ENCODE measurements at regions not wholly inside any gene's neighbourhood (a gene's known extent, or its start where the extent isn't known, plus 50 kb on each side); places are given as distances from the start of the nearest gene placed in this dataset.
"Not testable (repeated sequence)": the region's sequence is repeated elsewhere in the genome, so short reads cannot be mapped to it uniquely, and the experiment has no call there.

DNA sequence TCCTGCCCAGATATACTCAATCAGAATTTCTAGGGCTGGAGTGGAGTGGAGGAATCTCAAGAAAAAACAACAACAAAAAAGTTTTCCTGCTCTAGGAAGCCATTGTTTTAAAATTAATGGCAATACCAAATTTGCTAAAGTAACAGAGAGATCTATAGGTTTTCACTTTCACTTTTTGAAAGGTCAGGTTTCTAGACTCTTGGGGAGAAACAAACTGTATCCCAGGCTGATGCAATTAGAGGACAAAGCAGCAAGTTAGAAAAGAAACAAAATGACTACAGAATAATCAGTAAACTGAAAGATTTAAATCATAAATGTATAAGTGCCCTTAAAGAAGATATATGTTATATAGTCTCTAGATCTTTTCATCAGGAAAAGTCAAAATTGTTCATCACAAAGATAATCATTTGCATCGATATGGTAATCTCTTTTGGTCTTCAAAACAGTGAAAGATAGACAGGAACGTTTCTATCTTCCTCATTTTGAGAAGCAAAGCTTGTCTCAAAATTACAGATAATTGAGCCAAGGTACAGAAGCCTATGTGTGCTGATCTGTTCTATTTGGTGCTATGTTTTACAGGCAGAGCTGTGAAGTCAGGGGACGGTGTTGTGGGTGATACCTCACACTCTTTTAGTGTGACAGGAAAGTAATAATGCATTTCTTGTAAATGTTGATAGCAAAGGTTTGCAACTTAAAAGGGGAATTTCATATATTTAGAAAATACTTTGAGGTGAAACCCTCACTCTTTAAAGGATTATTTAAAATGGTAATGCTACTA is 1746.6 kb upstream of the C9orf72 start:
- DNase-seq, result no peak

DNA sequence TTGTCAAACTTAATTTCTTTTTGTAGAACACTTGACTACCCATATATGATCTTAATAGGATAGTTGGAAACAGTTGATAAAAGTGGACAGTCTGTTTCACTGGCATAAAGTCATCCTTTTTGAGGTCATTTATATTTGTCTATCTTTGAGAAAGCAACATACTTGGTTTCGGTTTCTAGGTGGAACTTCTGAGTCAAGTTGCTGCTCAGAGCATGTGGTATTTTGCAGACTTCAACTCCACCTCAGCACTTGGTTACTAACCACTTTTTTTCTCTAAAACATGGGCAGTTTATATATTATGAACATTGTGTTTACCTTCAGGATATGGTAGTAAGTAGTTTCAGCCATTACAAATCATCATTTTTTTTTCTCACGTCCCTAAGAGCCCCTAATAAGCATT is 1749.0 kb upstream of the C9orf72 start:
- DNase-seq, result no peak

DNA sequence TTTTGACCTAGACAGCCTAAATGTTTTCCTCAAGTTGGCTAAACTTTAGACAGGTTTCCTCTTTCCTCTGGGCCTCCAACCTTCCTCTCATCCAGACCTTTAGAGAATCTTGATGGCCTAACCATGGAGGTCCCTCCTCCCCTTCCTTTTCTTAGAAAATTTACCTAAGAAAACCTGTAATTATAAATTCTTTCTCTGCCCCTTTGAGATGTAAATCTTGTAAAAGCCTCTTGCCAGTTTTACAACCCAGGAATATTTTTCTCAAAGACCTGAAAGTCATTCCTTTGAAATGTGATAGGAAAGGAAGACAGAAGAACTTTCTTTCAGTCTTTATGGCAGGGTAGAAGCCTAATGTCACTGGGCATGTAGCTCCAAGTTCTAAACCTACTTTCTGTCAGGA is 1752.6 kb upstream of the C9orf72 start:
- no peak for DNase-seq

DNA sequence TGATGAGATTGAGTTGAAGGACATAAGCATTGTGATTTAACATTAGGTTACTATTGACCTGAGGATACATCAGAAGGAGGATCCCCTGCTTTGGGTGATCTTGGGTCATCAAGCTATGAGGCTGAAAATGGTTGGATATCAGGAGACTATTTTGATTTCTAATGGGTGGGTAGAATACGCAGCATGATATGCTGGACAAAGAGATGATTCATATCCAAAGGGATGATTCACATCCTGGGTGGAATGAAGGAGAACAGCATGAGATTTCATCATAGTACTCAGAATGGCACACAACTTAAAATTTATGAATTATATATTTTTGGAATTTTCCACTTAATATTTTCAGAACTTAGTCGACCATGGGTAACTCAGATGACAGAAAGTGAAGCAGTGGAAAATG is 1759.5 kb upstream of the C9orf72 start:
- DNase-seq, result no peak

DNA sequence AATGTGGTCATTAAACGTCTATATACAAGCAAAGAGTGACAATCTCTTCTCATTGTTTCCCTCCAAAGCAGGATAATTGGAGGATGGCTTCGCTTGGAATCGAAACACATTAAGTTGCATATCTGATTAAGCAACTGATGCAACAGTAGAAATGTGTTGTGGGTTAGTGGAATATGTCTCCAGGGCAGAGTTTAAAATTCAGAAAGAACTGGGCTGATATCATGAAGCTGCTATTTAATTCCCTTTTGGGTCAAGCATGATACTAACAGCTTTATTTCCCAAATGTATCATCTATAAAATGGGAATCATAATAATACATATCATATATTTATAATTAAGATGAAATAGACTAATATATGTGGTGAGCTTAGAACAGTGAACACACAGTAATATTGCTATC is 1763.0 kb upstream of the C9orf72 start:
- DNase-seq, result no peak

DNA sequence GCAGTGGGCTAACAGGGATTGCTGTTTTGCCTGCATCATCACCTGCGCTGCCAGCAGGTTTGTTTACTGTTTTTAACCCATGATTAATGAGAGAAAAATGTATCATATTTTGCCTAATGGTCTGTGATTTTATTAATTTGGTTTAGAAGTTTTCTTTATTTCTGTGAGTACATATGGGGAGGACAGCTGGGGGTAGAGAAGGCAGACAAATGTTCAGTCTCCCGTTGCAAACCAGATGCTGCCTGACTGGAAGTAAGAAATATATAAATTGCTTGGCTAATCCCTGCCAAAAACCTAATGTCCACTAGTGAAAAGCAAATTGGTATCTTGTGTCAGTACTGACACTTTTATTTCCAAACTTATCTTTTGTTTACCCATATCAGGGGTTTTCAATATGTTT is 1766.1 kb upstream of the C9orf72 start:
- DNase-seq, result no peak

DNA sequence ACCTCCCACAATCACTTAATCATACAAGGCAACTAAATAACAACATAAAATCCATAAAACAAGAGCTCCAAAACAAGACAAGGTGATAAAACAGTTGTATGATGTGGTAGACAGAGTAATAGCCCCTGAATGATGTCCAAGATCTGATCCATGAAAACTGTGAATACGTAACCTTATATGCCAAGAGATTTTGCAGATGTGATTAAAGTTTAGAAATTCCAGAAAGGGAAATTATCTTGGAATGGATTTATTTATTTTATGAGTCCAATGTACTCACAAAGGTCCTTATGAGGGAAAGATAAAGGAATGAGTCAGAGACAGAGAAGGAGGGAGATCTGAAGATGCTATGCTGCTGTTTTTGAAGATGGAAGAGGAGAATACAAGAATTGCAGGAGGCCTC is 1775.7 kb upstream of the C9orf72 start:
- no peak for DNase-seq

DNA sequence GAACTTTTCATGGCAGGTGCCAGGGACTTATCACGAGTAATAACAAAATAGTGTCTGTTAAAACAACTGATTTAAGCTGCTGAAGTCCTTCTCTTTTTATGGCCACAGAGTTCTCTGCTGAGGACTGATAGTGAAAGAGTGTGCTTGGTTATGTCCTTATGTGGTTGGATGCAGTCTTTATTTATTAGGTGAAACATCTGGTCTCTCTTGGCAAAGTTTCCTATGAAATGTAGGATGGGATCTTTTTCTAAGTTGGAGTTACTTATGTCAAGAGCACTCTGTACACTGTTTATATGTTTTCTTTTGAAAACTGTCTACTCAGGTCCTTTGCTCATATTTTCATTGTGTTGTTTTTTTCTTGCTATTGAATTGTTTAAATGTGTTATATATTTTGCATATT is 1816.1 kb upstream of the C9orf72 start:
- no peak for DNase-seq

DNA sequence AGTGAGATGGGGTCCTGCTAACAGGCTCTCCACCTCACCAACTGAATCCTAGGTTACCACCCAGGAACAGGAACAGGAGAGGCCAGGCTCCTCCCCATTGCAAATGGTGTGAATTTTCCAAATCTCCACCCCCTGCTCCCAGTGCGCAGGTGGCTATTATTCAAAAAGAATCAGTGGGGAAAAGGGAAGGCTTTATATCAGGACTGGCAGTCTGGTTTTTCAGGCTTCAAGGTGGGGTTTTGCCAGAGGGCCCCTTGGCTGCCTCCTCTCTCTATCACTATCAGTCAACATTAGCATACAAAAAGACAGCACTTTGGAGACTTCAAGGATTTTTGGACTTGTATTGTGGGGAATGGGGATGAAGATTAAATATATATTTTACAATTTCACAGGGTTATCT is 1817.6 kb upstream of the C9orf72 start:
- DNase-seq, result no peak

DNA sequence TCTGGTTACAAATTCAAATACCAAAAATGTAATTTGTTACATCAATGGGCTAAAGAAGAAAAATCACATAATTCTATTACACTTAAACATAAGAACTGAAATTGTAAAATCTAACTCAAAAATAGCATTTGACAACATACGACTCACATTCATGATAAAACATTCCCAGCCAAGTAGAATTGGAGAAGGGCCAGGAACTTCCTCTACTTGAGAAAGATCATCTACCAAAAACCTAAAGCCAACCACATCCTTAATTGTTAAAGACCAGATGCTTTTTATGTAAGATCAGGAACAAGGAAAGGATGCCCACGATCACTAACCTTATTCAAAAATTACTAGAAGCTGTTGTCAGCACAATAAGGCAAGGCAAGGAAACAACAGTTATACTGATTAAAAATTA is 1819.8 kb upstream of the C9orf72 start:
- DNase-seq, result no peak

DNA sequence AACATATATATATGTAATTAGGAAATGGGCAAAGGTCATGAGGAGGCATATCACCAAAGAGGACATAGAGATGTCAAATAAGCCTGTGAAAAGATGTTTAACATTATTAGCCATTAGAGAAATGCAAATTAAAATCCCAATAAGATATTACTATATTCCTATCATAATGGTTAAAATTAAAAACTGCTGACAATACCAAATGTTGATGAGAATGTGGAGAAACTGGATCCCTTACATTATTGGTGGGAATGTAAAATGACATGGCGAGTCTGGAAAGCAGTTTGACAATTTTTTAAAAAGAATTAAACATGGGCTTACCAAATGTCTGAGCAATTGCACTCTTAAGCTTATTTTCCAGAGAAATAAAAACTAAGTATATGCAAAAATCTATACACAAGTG is 1821.6 kb upstream of the C9orf72 start:
- no peak for DNase-seq

DNA sequence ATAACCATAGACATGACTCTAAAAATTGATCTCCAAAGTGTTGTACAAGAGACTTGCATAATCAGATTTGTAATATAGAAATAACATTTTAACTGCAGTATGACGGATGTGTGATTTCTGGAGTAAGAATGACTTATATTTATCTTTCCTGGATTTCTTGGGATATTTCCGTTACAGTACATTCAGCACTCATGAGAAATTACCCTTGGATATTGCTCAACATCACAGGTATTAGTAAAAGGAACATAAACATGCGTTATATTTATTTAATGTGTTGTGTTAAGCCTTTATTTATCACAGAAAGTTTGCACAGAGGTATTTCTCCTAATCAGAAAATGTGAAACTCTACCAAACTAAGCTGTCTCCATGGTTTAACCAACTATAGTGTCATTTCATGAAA is 1823.9 kb upstream of the C9orf72 start:
- DNase-seq, result no peak

DNA sequence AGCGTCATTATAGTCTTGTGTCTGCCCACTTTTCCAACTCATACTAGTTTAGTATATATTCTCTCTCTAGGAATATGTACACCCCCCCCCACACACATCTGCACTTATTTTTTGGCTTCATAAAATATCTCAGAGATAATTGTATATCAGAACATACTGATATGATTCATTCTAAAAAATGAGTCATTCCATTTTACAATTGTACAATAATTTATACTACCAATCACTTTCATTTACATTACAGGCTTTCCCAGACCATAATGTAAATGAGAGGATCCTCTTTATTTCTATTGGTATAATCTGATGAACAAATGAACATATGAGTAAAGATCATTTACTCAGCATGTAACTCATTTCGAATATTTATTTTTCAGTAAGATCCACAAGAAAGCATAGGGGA is 1842.9 kb upstream of the C9orf72 start:
- no peak for DNase-seq

DNA sequence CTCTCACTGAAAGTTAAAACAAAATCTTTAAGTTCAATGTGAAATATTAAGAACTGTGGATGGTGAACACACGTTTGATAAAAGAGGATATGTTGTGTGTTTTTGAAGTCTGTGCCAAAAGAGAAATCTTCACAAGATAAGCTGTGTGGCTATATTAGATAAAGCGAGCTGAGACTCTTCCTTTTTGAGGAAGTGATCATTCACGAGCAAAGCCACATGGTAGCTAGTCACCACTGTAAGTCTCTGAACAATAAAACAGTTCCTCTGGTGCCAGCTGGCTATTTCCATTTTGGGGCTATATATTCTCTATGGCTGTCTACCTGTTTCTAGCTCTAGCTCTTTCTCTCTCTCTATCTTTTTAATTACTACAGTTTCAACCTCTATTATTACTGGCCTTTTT is 1849.2 kb upstream of the C9orf72 start:
- no peak for DNase-seq

DNA sequence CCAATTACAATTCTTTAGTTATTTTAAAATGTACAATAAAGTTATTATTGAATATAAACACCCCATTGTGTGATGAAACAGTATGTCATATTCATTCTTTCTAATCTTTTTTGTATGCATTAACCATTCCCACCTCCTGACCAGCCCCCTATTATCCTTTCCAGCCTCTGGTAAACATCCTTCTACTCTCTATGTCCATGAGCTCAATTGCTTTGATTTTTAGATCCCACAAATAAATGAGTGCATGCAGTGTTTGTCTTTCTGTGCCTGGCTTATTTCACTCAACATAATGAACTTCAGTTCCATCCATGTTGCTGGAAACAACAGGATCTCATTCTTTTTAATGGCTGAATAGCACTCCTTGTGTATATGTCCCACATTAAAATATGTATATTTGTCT is 1858.9 kb upstream of the C9orf72 start:
- no peak for DNase-seq

DNA sequence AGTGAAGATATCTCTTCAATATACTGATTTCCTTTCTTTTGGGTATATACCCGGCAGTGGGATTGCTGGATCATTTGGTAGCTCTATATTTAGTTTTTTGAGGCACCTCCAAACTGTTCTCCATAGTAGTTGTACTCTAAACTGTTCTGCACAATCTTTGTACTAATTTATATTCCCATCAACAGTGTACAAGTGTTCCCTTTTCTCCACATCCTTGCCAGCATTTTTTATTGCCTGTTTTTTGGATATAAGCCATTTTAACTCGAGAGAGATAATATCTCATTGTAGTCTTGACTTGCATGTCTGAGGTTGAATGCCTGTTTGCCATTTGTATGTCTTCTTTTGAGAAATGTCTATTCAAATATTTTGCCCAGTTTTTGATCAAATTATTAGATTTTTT is 1859.4 kb upstream of the C9orf72 start:
- not testable (repeated sequence) for DNase-seq

DNA sequence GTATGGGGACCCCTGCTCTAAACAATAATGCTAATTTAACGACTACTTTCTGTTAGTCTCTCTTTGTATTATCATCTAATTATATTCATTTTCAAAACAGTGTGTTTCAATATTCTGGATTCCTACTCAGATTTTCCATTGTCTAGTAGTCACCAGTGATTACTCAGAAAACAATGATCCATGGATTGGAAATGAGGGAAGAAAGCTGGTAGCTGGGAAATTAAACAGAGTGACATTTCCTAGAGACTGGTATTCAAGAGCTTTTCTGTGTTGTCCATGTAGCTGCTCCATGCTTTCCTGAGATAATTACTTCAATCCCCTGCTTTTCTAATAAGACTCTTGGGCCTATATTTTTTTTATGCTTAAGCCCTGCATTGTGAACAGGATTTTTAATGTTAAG is 1862.1 kb upstream of the C9orf72 start:
- DNase-seq, result no peak

DNA sequence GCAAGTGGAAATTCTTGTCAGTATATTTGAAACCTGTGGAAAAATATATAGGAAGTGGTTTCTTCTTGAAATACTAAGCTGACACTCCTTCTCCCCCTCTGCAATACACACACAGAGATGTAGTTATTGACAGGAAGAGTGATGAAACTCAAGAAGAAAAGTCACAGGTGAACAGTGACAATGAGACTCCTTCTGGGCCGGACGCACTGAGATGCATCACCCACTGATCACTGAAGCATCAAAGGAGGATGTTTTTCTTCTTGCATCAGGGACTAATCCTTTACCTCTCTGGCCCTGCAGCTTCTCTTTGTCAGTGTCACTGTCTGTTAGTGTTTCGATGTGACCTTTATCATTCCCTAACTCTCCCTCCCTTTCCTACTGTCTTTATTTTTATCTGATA is 1864.2 kb upstream of the C9orf72 start:
- DNase-seq, result no peak

DNA sequence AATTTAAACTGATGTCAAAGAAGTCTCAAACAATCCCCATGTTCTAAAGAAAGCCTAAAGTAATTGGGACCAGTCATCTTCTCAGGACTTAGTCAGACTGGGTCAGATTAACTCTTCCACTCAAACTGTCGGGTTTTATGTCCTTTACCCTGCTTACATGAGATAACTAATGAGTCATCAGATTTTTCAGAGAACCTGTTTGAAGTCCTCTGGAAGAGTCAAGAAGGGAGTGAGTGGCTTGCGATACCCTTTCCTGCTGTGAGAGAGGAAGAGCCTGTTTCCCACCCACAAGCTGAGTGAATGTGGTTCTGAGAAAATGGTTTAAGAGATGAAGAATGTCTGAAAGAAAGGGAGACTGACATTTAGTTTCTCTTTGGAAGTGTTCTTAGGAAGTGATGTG is 1866.7 kb upstream of the C9orf72 start:
- no peak for DNase-seq

DNA sequence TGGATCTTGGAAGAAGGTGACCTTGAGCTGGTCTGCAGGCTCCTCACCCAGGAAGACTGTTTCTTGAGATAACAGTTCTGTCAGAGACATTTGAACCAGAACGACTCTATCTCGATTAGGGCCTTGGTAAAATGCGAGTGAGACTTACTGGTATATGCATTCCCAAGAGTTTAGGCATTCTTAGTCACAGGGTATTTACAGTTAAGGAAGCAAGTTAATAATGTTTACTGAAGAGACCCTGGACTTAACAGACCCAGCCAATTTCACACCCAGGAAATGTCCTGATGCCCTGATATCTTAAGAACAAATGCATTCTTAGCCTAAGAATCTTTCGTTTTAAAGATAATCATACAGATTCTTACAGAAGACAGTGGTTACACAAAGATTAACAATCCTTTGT is 1867.2 kb upstream of the C9orf72 start:
- no peak for DNase-seq

DNA sequence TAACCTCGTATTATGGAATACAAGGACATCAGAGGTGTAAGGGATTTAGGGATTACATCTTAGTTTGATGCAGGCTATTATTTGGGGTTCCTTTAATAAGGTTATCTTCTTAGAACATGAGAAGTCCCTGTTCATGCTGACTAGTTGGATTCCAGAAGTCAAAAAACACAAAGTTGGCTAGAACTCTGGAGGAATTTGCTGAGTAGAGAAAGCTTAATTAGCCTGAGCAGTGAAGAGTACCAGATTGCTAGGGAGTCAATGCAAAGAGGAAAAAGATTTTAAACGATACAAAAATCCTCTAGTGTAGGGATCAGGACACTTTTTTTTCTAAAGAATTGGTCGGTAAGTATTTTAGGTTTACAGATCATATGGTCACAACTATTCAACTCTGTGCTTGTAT is 1872.5 kb upstream of the C9orf72 start:
- no peak for DNase-seq

DNA sequence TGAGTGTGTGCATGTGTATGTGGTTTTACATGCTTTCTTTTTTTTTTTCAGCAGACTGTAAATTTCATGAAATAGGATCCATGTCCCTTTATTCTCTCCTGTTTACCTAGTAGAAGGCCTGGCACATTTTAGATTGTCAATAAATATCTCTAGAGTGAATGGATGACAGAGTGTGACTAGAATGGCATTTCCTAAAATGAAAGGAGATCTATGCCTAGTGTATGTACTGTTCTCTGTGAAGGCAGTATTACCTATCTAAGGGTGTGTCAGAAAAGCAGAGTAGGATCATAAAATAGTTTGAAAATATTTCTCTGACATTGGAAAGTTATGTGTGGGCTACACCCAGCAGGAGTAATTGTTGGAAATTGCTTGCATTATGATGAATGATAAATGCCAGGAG is 1876.0 kb upstream of the C9orf72 start:
- no peak for DNase-seq

DNA sequence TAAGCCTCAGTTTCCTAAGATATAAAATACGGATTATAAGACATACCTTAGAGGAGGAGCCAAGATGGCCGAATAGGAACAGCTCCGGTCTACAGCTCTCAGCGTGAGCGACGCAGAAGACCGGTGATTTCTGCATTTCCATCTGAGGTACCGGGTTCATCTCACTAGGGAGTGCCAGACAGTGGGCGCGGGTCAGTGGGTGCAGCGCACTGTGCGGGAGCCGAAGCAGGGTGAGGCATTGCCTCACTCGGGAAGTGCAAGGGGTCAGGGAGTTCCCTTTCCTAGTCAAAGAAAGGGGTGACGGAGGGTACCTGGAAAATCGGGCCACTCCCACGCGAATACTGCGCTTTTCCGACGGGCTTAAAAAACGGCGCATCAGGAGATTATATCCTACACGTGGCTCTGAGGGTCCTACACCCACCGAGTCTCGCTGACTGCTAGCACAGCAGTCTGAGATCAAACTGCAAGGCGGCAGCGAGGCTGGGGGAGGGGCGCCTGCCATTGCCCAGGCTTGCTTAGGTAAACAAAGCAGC is 1877.1 kb upstream of the C9orf72 start:
- not testable (repeated sequence) for DNase-seq

DNA sequence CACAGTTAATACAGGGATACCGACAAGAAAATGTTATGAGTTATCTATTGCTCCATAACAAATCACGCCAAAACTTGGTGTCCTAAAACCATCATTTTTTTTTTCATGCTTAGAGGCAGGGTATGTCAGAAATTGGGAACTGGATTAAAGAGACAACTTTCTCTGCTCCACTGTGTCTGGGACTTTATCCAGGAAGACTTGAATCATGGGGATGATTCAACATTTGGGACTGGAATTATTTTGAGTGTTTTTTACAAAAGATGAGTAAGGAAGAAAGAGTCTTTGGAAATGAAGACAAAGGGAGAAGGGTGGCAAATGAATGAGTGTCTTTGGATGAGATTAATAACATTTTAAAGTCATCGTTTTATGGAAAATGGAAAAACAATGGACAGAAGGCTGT is 1883.7 kb upstream of the C9orf72 start:
- no peak for DNase-seq

DNA sequence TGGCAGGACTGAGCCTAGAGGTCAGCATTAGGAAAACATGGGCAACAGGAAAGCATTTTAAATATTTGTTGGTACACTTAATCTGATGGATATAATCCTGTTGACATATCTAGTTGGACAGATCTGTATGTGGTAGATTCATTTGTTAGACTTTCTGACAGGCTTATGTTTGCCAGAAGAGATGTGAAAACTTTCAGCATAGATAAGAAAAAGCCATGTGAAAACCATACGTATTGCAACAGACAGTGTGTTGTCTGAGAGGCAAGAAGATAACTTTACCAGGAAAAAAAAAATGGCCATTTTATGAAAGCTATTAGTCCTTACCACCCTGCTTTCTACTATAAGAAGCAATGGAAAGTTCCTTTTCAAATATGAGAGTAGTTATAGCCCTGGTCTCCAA is 1902.2 kb upstream of the C9orf72 start:
- no peak for DNase-seq
